C4-2B (cell line): ENCODE measurements at regions not wholly inside any gene's neighbourhood (a gene's known extent, or its start where the extent isn't known, plus 50 kb on each side); places are given as distances from the start of the nearest gene placed in this dataset.
"Not testable (repeated sequence)": the region's sequence is repeated elsewhere in the genome, so short reads cannot be mapped to it uniquely, and the experiment has no call there.

Experiments
- H3K27ac ChIP-seq: fragments of 450-650 bp; 2 replicates; pipeline ENCODE4 v1.5.1; 2017
- ZFX ChIP-seq: fragments of 450-650 bp; IDR thresholded peaks from 2 replicates; pipeline ENCODE4 v1.6.1; 2017
- TF ChIP-seq, protein P1 (sequence below): fragments of 450-650 bp; conservative IDR thresholded peaks from 2 replicates; pipeline ENCODE4 v1.5.1; 2017; ENCODE audit warnings: mild to moderate bottlenecking

DNA sequence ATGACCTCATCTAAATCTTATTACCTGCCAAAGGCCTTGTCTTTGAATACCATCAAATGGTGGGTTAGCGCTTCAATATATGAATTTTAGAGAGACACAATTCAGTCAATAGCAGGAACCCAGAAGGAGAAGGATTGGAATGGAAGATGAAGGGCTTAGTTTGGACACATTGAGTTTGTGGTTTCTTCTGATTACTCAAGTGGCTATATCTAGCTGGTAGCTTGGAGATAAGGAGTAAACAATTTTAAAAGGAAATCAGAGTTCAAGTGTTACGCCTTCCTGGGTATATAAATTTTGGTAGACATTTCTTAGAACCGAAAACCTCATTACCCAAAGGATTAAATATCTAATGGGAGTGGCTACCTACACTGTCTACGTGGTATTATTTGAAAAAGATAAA, 80.2 kb downstream of the RGS2 start:
- no peak overlapping the region for H3K27ac ChIP-seq
- TF ChIP-seq, protein P1, sequence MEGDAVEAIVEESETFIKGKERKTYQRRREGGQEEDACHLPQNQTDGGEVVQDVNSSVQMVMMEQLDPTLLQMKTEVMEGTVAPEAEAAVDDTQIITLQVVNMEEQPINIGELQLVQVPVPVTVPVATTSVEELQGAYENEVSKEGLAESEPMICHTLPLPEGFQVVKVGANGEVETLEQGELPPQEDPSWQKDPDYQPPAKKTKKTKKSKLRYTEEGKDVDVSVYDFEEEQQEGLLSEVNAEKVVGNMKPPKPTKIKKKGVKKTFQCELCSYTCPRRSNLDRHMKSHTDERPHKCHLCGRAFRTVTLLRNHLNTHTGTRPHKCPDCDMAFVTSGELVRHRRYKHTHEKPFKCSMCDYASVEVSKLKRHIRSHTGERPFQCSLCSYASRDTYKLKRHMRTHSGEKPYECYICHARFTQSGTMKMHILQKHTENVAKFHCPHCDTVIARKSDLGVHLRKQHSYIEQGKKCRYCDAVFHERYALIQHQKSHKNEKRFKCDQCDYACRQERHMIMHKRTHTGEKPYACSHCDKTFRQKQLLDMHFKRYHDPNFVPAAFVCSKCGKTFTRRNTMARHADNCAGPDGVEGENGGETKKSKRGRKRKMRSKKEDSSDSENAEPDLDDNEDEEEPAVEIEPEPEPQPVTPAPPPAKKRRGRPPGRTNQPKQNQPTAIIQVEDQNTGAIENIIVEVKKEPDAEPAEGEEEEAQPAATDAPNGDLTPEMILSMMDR = no peak
- no peak for TF ChIP-seq ZFX

DNA sequence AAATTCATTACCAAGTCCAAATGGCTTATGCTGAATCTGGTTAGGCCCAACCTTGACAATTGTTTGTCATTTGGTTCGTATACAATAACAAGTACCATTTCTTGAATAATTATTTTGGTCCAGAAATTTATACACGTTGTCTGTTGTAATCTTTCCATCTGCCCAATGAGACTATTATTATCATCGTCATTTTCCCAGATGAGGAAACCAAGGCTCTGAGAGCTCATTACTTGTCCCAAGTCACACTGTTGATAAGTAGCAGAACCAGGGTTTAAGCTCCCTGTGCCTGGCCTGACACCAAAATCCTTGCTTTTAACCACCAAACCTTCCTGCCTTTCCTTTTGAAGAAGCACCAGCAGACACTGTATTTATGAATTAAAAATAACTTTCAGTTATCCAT, 81.3 kb downstream of the RGS2 start:
- no peak overlapping the region for H3K27ac ChIP-seq
- no peak for TF ChIP-seq ZFX
- TF ChIP-seq, protein P1 = no peak

DNA sequence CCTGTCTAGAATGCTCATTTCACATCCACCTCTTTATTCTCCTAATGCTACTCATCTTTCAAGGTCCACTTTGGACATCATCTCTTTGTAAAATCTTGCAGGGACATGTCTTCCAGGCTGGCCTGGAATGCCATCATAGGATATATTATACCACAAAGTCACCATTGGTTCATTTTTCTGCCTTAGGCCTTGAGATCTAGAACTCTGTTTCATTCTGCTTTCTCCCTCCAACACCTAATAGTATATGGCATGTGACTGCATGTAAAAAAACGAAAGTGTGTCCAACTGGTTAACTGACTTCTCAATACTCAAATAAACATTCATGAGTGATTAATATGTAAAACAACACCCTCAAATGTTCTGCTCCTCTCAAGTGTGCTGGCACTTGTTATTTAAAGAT, 84.1 kb downstream of the RGS2 start:
- TF ChIP-seq, protein P1 = no peak
- no peak for TF ChIP-seq ZFX
- H3K27ac ChIP-seq = no peak overlapping the region

DNA sequence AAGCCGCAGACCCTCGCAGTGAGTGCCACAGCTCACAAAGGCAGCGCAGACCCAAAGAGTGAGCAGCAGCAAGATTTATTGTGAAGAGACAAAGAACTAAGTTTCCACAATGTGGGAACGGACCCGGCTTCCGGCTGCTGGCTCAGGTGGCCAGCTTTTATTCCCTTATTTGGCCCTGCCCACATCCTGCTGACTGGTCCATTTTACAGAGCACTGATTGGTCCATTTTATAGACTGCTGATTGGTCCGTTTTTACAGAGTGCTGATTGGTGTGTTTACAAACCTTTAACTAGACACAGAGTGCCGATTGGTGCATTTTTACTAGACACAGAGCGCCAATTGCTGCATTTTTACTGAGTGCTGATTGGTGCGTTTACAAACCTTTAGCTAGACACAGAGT, 86.6 kb downstream of the RGS2 start:
- H3K27ac ChIP-seq = not testable (repeated sequence)

DNA sequence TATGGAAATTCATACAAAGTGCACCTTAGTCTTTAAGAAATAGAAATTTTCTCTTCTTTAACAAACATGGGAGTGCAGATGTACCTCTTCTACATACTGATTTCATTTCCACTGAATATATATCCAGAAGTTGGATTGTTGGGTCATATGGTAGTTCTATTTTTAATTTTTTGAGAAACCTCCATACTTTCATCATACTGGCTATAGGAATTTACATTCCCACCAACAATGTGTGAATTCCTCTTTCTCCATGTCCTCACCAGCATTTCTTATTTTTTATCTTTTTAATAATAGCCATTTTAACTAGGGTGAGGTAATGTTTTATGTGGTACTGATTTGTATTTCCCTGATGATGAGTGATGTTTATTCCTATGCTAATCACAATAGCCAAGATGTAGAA, 87.5 kb downstream of the RGS2 start:
- TF ChIP-seq, protein P1 = no peak
- TF ChIP-seq ZFX = no peak
- no peak overlapping the region for H3K27ac ChIP-seq

DNA sequence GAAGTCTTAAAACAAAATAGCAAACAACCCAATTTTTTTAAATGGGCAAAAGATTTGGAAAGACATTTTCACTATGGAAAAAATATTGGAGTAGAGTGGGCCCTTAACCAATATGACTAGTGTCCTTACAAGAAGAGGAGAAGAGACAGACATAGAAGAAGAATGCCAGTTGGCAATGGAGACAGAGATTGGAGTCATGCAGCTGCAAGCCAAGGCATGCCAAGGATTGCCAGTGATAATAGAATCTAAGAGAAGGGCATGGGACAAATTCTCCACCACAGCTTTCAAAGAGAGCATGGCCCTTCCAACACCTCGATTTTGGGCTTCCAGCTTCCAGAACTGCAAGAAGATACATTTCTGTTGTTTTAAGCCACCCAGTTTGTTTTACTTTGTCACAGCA, 92.7 kb downstream of the RGS2 start:
- no peak overlapping the region for H3K27ac ChIP-seq
- TF ChIP-seq ZFX = no peak
- TF ChIP-seq, protein P1 = no peak

DNA sequence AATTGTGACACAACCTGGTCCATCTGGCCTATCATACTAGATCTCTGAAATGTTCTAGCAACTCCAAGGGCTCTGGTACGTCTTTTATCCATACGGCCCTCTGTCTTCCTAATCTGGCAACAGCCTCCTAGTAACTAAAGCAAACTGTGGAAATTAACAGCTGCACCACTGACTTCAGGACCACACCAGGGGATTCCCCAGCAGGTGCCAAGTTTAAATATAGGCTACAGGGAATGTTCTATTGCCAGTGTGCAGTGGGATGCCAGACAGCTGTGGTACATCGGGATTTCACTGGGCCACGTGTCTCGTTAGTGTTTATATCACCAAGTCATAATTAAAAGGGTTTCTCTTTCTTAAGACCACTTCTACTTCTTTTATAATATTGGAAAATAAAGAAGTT, 94.3 kb downstream of the RGS2 start:
- no peak for TF ChIP-seq ZFX
- TF ChIP-seq, protein P1 = no peak
- no peak overlapping the region for H3K27ac ChIP-seq

DNA sequence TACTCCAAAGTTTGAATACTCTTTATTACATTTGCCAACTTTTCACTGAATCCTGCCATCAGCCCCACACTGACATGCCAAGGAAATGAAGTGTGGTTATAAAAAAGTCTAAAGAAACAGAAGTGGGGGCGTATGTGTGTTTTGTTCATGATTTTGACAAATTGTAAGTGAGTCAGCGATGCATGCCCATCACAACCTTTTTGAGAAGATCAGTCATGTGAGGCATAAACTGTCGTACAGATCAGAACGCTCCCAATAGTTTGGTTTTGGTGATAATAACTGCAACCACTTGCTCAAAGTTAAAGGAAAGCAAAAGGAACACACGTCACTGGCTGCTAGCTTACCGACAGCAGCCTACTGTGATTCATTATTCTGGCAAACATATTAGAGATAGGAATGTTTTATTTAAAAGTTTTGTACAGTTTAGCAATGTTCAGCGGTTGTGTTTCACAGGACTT, 95.6 kb downstream of the RGS2 start:
- H3K27ac ChIP-seq = no peak overlapping the region
- TF ChIP-seq, protein P1 = no peak
- TF ChIP-seq ZFX = no peak
